Neural cell (in vitro differentiated cells): ENCODE measurements at regions not wholly inside any gene's neighbourhood (a gene's known extent, or its start where the extent isn't known, plus 50 kb on each side); places are given as distances from the start of the nearest gene placed in this dataset.

ENCODE experiments used
- H2AFZ ChIP-seq: fragments of 200-600, 300-800 bp; sonication (generic), shearing (Covaris generic); 2 replicates; pipeline ENCODE4 v1.6.0; 2014; ENCODE audit warnings: low read depth, mild to moderate bottlenecking, antibody characterized with exemption, low read length, moderate library complexity
- H3F3A ChIP-seq: fragments of 200-600 bp; shearing (Covaris generic); 2 replicates; pipeline ENCODE4 v1.6.1; 2016; ENCODE audit warnings: mild to moderate bottlenecking, moderate library complexity, mixed read lengths, antibody characterized with exemption, low read length; ENCODE audit not compliant: insufficient read depth, poor library complexity, severe bottlenecking
- H3K27ac ChIP-seq: fragments of 200-600, 300-800 bp; sonication (generic), shearing (Covaris generic); 2 replicates; pipeline ENCODE4 v1.5.1; 2014; ENCODE audit warnings: mild to moderate bottlenecking, low read length, moderate library complexity
- H3K27me3 ChIP-seq: fragments of 300-800, 200-600 bp; sonication (generic), shearing (Covaris generic); 2 replicates; pipeline ENCODE4 v1.6.0; 2014; ENCODE audit warnings: mild to moderate bottlenecking, low read depth, low read length, moderate library complexity; ENCODE audit not compliant: insufficient read depth
- H3K36me3 ChIP-seq: fragments of 300-800, 200-600 bp; sonication (generic), shearing (Covaris generic); 2 replicates; pipeline ENCODE4 v1.5.1; 2014; ENCODE audit warnings: mild to moderate bottlenecking, antibody characterized with exemption, low read length, moderate library complexity; ENCODE audit not compliant: insufficient read depth
- H3K4me2 ChIP-seq: fragments of 300-800, 200-600 bp; sonication (generic), shearing (Covaris generic); 2 replicates; pipeline ENCODE4 v1.6.0; 2014; ENCODE audit warnings: mild to moderate bottlenecking, low read length
- H3K4me3 ChIP-seq: fragments of 300-800, 200-600 bp; sonication (generic), shearing (Covaris generic); 2 replicates; pipeline ENCODE4 v1.5.1; 2014; ENCODE audit warnings: mild to moderate bottlenecking, low read length, moderate library complexity
- H3K79me2 ChIP-seq: fragments of 200-600 bp; shearing (Covaris generic); replicated peaks from 2 replicates; pipeline ENCODE4 v1.6.0; 2014; ENCODE audit warnings: mild to moderate bottlenecking, low read length, moderate library complexity; ENCODE audit not compliant: insufficient read depth
- H3K9ac ChIP-seq: fragments of 300-800, 200-600 bp; sonication (generic), shearing (Covaris generic); 2 replicates; pipeline ENCODE4 v1.6.1; 2016; ENCODE audit warnings: mild to moderate bottlenecking, low read length, mixed read lengths
- H3K9me2 ChIP-seq: fragments of 200-600 bp; shearing (Covaris generic); 2 replicates; pipeline ENCODE4 v1.6.1; 2016; ENCODE audit warnings: mild to moderate bottlenecking, low read length, mixed read lengths; ENCODE audit not compliant: insufficient read depth
- H3K9me3 ChIP-seq: fragments of 200-600, 300-800 bp; sonication (generic), shearing (Covaris generic); 2 replicates; pipeline ENCODE4 v1.6.1; 2016; ENCODE audit warnings: mild to moderate bottlenecking, mixed run types, low read length, moderate library complexity, mixed read lengths
- H4K20me1 ChIP-seq: fragments of 200-600 bp; shearing (Covaris generic); 2 replicates; pipeline ENCODE4 v1.6.1; 2016; ENCODE audit warnings: mild to moderate bottlenecking, mixed run types; ENCODE audit not compliant: insufficient read depth
- CTCF ChIP-seq: fragments of 450-650 bp; IDR thresholded peaks from 2 replicates; pipeline ENCODE4 v1.5.1; 2014; ENCODE audit warnings: antibody characterized with exemption, mild to moderate bottlenecking, moderate library complexity; ENCODE audit not compliant: poor library complexity, severe bottlenecking
- EP300 ChIP-seq: fragments of 450-650 bp; conservative IDR thresholded peaks from 2 replicates; pipeline ENCODE4 v1.6.1; 2014; ENCODE audit warnings: antibody characterized with exemption, mild to moderate bottlenecking, moderate library complexity; ENCODE audit not compliant: poor library complexity, severe bottlenecking
- EZH2 ChIP-seq: fragments of 200-600, 300-800 bp; shearing (Covaris generic), sonication (generic); IDR thresholded peaks from 2 replicates; pipeline ENCODE4 v1.6.1; 2014; ENCODE audit warnings: antibody characterized with exemption, low read length, borderline replicate concordance, mild to moderate bottlenecking; ENCODE audit not compliant: insufficient read depth, poor library complexity, severe bottlenecking
- MXI1 ChIP-seq: fragments of 450-650 bp; conservative IDR thresholded peaks from 2 replicates; pipeline ENCODE4 v1.6.1; 2014; ENCODE audit warnings: antibody characterized with exemption, mild to moderate bottlenecking; ENCODE audit not compliant: poor library complexity, severe bottlenecking
- POLR2AphosphoS5 ChIP-seq: IDR thresholded peaks from 2 replicates; pipeline ENCODE4 v1.6.1; 2012
- RAD21 ChIP-seq: fragments of 450-650 bp; conservative IDR thresholded peaks from 2 replicates; pipeline ENCODE4 v1.6.1; 2014; ENCODE audit warnings: antibody characterized with exemption, mild to moderate bottlenecking, moderate library complexity
- REST ChIP-seq: IDR thresholded peaks from 2 replicates; pipeline ENCODE4 v1.6.1; 2012; ENCODE audit warnings: borderline replicate concordance
- SMC3 ChIP-seq: fragments of 450-650 bp; conservative IDR thresholded peaks from 2 replicates; pipeline ENCODE4 v1.6.1; 2014; ENCODE audit warnings: antibody characterized with exemption, mild to moderate bottlenecking, moderate library complexity; ENCODE audit not compliant: poor library complexity
- TAF1 ChIP-seq: IDR thresholded peaks from 2 replicates; pipeline ENCODE4 v1.6.1; 2012; ENCODE audit warnings: low read depth

GRCh38 chr1:239590556-239590955, 204.2 kb downstream of the CHRM3 start:
- H3K36me3 ChIP-seq: no peaks in the 10 kb centered on the region
- H3K4me3 ChIP-seq: no peak overlapping the region
- H3K9me3 ChIP-seq: no peaks in the 10 kb centered on the region
- H3K9me2 ChIP-seq: no peaks in the 10 kb centered on the region
- no peaks in the 10 kb centered on the region for H3K79me2 ChIP-seq
- no peak overlapping the region for H3K9ac ChIP-seq
- H3K27ac ChIP-seq: no peak overlapping the region
- no peak overlapping the region for H3K4me2 ChIP-seq
- H4K20me1 ChIP-seq: no peaks in the 10 kb centered on the region
- H3F3A ChIP-seq: no peaks in the 10 kb centered on the region
- TF ChIP-seq EP300 (no peak), MXI1 (no peak), REST (no peak), CTCF (no peak), SMC3 (no peak), RAD21 (no peak), POLR2AphosphoS5 (no peak)
- no peaks in the 10 kb centered on the region for H3K27me3 ChIP-seq
- H2AFZ ChIP-seq: no peak overlapping the region

- no peak overlapping the region for H3K4me3 ChIP-seq
- H2AFZ ChIP-seq: no peak overlapping the region
- no peak overlapping the region for H3K9ac ChIP-seq
- no peaks in the 10 kb centered on the region for H4K20me1 ChIP-seq
- no peaks in the 10 kb centered on the region for H3K36me3 ChIP-seq
- H3F3A ChIP-seq: no peaks in the 10 kb centered on the region
- H3K27ac ChIP-seq: no peak overlapping the region
- H3K9me2 ChIP-seq: no peaks in the 10 kb centered on the region
- H3K9me3 ChIP-seq: no peaks in the 10 kb centered on the region
- H3K79me2 ChIP-seq: no peaks in the 10 kb centered on the region
- no peak overlapping the region for H3K4me2 ChIP-seq
- TF ChIP-seq CTCF (no peak), TAF1 (no peak), EP300 (no peak), SMC3 (no peak), POLR2AphosphoS5 (no peak), MXI1 (no peak), EZH2 (no peak), RAD21 (no peak), REST (no peak)
- no peaks in the 10 kb centered on the region for H3K27me3 ChIP-seq
Measured at GRCh38 chr1:239593527-239593926, 207.2 kb downstream of the CHRM3 start.
